Duodenal mucosa (tissue), 2 donors: ENCODE measurements at regions not wholly inside any gene's neighbourhood (a gene's known extent, or its start where the extent isn't known, plus 50 kb on each side); places are given as distances from the start of the nearest gene placed in this dataset.
"Not testable (repeated sequence)": the region's sequence is repeated elsewhere in the genome, so short reads cannot be mapped to it uniquely, and the experiment has no call there.

Experiments used
- H3K27ac ChIP-seq: one replicate; pipeline ENCODE4 v1.7.0; 2013; ENCODE audit warnings: low read depth, low read length
- H3K27me3 ChIP-seq, 2 donors: one replicate each; pipeline ENCODE4 v1.7.0; 2013; ENCODE audit warnings: low read length in 2 of 2, control low read depth in 1 of 2; ENCODE audit not compliant: insufficient read depth in 2 of 2, control insufficient read depth in 1 of 2
- H3K36me3 ChIP-seq, 2 donors: one replicate each; pipeline ENCODE4 v1.7.0; 2013; ENCODE audit warnings: low read length in 2 of 2, control low read depth in 1 of 2; ENCODE audit not compliant: insufficient read depth in 2 of 2, control insufficient read depth in 1 of 2
- H3K4me1 ChIP-seq, 2 donors: one replicate each; pipeline ENCODE4 v1.7.0; 2013; ENCODE audit warnings: low read length in 2 of 2, control low read depth in 1 of 2; ENCODE audit not compliant: insufficient read depth in 2 of 2, control insufficient read depth in 1 of 2
- H3K4me3 ChIP-seq, 2 donors: one replicate each; pipeline ENCODE4 v1.7.0; 2013; ENCODE audit warnings: low read length in 2 of 2, low read depth in 1 of 2
- H3K9ac ChIP-seq, 2 donors: one replicate each; pipeline ENCODE4 v1.7.0; 2013; ENCODE audit warnings: low read length in 2 of 2, low read depth in 1 of 2
- H3K9me3 ChIP-seq, 2 donors: one replicate each; pipeline ENCODE4 v1.7.0; 2013; ENCODE audit warnings: low read length in 2 of 2, control low read depth in 1 of 2; ENCODE audit not compliant: control insufficient read depth in 1 of 2

- not testable (repeated sequence) for H3K9me3 ChIP-seq, H3K36me3 ChIP-seq, H3K27ac ChIP-seq, H3K4me1 ChIP-seq, H3K27me3 ChIP-seq, H3K4me3 ChIP-seq, H3K9ac ChIP-seq
These were observed 205.6 kb upstream of the ZCCHC13 start for GRCh38 chrX:74098407-74098806.

DNA sequence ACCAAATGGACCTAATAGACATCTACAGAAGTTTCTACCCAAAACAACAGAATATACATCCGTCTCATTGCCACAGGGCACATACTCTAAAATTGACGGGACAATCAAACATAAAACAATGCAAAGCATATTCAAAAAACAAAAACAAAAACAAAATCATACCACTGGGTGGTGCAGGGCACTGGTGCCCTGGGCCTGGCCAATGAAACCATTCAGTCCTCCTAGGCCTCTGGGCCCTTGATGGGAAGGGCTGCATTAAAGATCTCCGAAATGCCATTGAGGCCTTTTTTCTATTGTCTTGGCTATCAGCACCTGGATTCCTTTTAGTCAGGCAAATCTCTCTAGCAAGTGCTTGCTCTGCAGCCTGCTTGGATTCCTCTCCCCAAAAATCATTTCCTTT, 213.9 kb upstream of the ZCCHC13 start:
- H3K27ac ChIP-seq = no peak overlapping the region
- H3K4me1 ChIP-seq = no peaks in the 10 kb centered on the region
- no peaks in the 10 kb centered on the region for H3K9me3 ChIP-seq
- H3K36me3 ChIP-seq = no peaks in the 10 kb centered on the region
- no peaks in the 10 kb centered on the region for H3K27me3 ChIP-seq
- H3K9ac ChIP-seq = no peak overlapping the region
- H3K4me3 ChIP-seq = no peak overlapping the region

DNA sequence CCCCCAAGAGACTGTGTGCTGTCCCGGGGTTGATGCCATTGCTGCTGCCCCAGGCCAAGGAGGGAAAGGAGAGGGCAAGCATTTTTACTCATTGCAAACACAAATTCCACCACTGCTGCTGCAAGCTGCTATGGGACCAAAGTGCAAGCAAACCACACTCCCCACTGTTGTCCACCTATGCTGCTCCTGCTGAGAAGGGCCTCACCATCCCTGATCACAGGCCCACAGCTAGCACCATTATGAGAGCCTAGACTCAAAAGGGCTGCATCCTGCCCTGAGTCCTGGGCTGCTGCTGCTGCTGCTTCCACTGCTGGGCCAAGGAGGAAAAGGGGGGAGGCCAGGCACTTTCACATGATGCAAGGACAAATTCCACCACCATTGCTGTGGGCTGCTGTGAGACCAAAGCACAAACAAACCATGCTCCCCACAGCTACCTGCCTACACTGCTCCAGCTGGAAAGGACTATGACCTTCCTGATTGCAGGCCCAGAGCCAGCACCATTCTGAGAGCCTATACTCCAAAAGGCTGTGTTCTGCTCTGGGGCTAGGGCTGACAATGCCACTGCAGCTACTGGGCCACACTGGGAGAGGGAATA, 218.2 kb upstream of the ZCCHC13 start:
- Histone ChIP-seq H3K9me3 (no peaks in the 10 kb centered on the region), H3K4me1 (no peaks in the 10 kb centered on the region), H3K27me3 (no peaks in the 10 kb centered on the region), H3K9ac (no peak overlapping the region), H3K4me3 (no peak overlapping the region), H3K36me3 (no peaks in the 10 kb centered on the region), H3K27ac (no peak overlapping the region)

DNA sequence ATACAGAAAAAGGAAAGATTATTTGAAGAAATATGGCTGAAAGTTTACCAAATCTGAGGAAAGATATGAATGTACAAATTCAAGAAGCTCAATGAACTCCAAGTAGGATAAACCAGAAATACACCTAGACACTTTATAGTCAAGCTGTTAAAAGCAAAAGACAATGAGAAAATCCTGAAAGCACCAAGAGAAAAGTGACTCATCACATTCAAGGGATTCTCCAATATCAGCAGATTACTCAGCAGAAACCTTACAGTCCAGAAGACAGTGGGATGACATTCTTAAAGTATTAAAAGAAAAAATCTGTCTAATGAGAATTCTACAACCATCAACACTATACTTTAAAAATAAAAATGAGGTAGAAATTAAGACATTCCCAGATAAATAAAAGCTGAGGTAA, 223.8 kb upstream of the ZCCHC13 start:
- Histone ChIP-seq H3K27ac (no peak overlapping the region), H3K9me3 (no peaks in the 10 kb centered on the region), H3K27me3 (no peaks in the 10 kb centered on the region), H3K4me3 (no peak overlapping the region), H3K36me3 (no peaks in the 10 kb centered on the region), H3K4me1 (no peaks in the 10 kb centered on the region), H3K9ac (no peak overlapping the region)

DNA sequence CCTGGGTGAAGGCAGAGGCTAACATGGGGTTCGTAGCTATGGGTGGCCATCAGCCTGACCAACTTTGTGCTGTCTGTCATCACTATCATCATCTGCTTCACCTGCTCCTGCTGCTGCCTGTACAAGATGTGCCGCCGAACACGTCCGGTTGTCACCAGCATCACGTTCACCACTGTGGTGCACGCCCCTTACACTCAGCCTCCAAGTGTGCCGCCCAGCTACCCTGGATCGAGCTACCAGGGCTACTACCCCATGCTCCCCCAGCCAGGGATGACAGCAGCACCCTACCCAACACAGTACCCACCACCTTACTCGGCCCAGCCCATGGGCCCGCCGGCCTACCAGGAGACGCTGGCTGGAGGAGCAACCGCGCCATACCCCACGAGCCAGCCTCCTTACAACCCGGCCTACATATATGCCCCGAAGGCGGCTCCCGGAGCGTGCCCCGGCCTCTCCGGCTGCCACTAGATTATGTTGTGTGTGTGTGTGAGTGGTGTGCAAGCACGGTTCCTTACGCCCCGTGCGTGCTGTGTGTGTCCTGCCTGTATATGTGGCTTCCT, 213.4 kb upstream of the XIST start:
- no peak overlapping the region for H3K9ac ChIP-seq
- no peak overlapping the region for H3K27ac ChIP-seq
- H3K27me3 ChIP-seq = no peaks in the 10 kb centered on the region
- H3K4me1 ChIP-seq = no peaks in the 10 kb centered on the region
- H3K4me3 ChIP-seq = no peak overlapping the region
- no peaks in the 10 kb centered on the region for H3K9me3 ChIP-seq
- H3K36me3 ChIP-seq = no peaks in the 10 kb centered on the region

GRCh38 chrX:74063426-74064155, 211.1 kb upstream of the XIST start:
- Histone ChIP-seq H3K27me3 (no peaks in the 10 kb centered on the region), H3K9ac (no peak overlapping the region), H3K4me3 (no peak overlapping the region), H3K27ac (no peak overlapping the region), H3K9me3 (no peaks in the 10 kb centered on the region), H3K36me3 (no peaks in the 10 kb centered on the region), H3K4me1 (no peaks in the 10 kb centered on the region)

GRCh38 chrX:74061879-74062278, 209.4 kb upstream of the XIST start:
- Histone ChIP-seq H3K9me3 (no peaks in the 10 kb centered on the region), H3K4me1 (no peaks in the 10 kb centered on the region), H3K9ac (no peak overlapping the region), H3K27me3 (no peaks in the 10 kb centered on the region), H3K4me3 (no peak overlapping the region), H3K27ac (no peak overlapping the region), H3K36me3 (no peaks in the 10 kb centered on the region)

DNA sequence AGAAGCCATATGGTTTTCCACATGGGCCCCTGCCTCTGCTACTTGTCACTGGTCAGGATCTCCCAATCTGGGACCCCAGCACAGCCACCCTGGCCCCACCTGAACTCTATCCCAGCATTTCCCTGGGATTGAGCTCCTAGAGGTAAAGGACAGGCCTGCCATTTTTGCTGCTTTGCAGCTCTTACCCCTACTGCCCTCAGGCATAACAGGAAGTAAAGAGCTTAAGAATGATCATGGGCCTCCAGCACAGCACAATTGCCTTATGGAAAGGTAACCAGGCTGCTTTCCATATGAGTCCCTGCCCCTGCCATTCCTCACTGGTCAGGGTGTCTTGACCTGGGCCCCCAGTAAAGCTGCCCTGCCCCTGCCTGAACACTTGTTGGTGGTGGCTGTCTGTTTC, 196.6 kb upstream of the XIST start:
- no peaks in the 10 kb centered on the region for H3K27me3 ChIP-seq
- no peak overlapping the region for H3K9ac ChIP-seq
- H3K36me3 ChIP-seq = no peaks in the 10 kb centered on the region
- no peak overlapping the region for H3K27ac ChIP-seq
- no peaks in the 10 kb centered on the region for H3K4me1 ChIP-seq
- no peak overlapping the region for H3K4me3 ChIP-seq
- no peaks in the 10 kb centered on the region for H3K9me3 ChIP-seq

GRCh38 chrX:74034066-74034465, 181.6 kb upstream of the XIST start:
- H3K27me3 ChIP-seq, H3K9ac ChIP-seq, H3K36me3 ChIP-seq, H3K4me1 ChIP-seq, H3K4me3 ChIP-seq, H3K27ac ChIP-seq, H3K9me3 ChIP-seq: not testable (repeated sequence)

GRCh38 chrX:74031527-74031926, 179.0 kb upstream of the XIST start:
- not testable (repeated sequence) for H3K4me3 ChIP-seq, H3K27ac ChIP-seq, H3K4me1 ChIP-seq, H3K9me3 ChIP-seq, H3K27me3 ChIP-seq, H3K36me3 ChIP-seq, H3K9ac ChIP-seq
